C4-2B (cell line): ENCODE measurements at regions not wholly inside any gene's neighbourhood (a gene's known extent, or its start where the extent isn't known, plus 50 kb on each side); places are given as distances from the start of the nearest gene placed in this dataset.

Experiments
- H3K27ac ChIP-seq: fragments of 450-650 bp; 2 replicates; pipeline ENCODE4 v1.5.1; 2017
- ZFX ChIP-seq: fragments of 450-650 bp; IDR thresholded peaks from 2 replicates; pipeline ENCODE4 v1.6.1; 2017
- TF ChIP-seq, protein P1 (sequence below): fragments of 450-650 bp; conservative IDR thresholded peaks from 2 replicates; pipeline ENCODE4 v1.5.1; 2017; ENCODE audit warnings: mild to moderate bottlenecking

DNA sequence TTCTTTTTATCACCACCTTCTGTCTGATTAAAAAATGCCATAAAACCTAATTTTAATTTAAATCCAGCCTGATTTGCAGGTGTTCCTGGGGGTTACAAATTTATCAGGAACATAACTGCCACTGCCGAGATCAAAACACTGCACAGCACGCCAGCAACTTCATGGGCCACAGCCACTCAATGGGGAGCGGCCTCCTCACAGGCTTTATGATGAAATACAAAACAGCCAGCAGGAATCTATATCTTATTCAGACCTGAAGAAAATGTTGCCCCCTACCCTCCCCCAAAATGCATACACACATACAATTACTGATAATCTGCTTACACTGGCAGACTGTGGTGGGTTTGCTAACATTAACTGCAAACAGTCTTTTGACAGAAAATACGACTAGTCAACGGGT, 151.7 kb upstream of the POU5F2 start:
- TF ChIP-seq, protein P1, sequence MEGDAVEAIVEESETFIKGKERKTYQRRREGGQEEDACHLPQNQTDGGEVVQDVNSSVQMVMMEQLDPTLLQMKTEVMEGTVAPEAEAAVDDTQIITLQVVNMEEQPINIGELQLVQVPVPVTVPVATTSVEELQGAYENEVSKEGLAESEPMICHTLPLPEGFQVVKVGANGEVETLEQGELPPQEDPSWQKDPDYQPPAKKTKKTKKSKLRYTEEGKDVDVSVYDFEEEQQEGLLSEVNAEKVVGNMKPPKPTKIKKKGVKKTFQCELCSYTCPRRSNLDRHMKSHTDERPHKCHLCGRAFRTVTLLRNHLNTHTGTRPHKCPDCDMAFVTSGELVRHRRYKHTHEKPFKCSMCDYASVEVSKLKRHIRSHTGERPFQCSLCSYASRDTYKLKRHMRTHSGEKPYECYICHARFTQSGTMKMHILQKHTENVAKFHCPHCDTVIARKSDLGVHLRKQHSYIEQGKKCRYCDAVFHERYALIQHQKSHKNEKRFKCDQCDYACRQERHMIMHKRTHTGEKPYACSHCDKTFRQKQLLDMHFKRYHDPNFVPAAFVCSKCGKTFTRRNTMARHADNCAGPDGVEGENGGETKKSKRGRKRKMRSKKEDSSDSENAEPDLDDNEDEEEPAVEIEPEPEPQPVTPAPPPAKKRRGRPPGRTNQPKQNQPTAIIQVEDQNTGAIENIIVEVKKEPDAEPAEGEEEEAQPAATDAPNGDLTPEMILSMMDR = no peak
- TF ChIP-seq ZFX = no peak
- H3K27ac ChIP-seq = no peak overlapping the region

DNA sequence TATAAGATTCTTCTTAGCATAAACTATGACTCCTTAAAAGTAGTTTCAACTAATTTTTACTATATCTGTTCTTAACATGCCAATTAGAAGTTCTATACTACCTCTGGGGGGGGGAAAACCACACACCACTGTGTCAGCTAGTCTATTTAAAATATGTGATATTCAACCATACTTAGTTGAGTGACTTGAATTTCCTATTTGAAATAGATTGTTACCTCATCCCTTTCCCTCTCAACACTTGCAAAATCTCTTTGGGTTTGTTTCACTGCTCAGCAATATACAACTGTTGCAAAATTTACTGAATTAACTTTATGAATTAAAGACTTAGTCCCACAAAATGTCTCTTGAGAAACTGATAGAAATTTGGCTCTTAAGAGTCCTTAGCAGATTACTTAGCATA, 151.1 kb upstream of the POU5F2 start:
- H3K27ac ChIP-seq = no peak overlapping the region
- TF ChIP-seq, protein P1 = no peak
- no peak for TF ChIP-seq ZFX

DNA sequence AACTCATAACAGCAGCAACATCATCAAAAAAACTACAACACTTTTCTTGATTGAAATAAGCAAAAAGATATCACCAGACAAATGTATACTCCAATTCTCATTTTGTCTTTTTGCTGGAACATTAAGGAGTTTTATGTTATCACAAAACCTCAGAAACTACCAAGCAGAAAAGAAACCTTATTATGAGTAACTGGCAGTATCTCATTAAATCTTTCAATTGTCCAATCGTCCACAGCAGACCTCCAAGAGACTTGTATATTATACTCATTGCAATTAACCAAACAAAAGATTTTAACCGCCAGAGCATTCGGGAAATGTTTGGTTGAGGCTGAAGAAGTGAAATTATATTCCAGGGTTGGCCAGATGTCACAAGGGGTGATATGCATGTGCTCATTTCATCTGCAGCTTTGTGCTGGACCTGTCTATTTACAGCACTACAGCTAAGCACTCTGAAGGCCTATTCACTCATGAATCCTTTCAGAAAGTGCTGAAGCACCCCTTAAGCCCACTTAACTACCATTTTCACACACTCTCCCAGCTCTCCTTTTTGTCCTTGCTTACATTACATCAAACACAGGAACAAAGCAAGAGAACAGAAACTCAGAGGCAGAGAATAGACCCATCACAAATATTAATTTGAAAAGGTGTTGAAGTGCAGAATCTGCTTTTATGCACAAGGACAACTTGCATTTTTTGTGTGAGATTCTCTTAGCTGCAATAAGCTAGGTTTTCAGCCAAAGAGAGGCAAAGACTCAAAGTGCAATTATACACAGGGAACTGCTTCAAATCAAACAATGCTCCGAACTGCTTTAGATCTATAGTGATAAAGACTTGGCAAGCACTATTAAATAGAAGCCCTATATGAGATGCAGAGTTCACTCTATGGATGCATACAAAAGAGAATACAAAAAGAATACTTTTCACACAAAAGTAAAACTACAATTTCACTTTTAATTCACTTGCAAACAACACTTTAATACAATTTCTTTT, 150.4 kb upstream of the POU5F2 start:
- TF ChIP-seq ZFX = no peak
- TF ChIP-seq, protein P1 = no peak
- no peak overlapping the region for H3K27ac ChIP-seq

DNA sequence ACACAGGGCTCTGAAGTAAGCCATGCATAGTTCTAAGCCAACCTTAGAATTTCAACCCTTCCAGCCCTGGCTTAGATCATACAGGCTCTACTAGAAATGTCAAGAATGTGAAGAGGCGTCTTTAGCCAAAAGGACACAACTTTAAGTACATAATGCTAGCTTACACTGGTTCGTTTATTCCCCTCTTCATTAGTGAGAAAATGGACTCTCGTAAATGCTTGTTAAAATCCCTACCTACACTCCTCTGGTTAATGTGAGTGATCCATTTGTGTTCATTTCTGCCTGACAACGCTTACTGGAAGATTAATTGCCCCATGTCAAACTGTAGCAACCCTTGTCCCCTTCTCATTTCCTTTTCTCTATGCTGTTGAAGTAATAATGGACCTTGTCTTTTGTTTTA, 149.3 kb upstream of the POU5F2 start:
- H3K27ac ChIP-seq = no peak overlapping the region
- TF ChIP-seq ZFX = no peak
- TF ChIP-seq, protein P1 = no peak

DNA sequence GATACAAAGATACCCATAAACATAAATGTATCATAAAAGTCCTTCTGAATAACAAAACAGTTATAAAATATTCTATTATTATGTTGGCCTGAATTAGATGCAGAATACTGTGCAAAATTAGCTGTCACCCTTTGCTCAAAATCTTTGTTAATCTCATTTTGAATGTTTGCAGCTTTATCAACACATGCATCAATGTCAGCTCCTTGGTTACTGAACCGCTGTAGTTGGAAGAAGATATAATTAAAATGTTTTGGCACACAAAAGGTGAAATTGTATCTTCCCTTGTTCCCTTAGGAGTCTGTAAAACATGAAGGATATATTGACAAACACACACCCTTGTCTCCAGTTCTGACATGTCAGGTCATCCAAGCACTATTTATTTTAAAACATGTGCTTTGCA, 146.3 kb upstream of the POU5F2 start:
- TF ChIP-seq, protein P1 = no peak
- no peak for TF ChIP-seq ZFX

DNA sequence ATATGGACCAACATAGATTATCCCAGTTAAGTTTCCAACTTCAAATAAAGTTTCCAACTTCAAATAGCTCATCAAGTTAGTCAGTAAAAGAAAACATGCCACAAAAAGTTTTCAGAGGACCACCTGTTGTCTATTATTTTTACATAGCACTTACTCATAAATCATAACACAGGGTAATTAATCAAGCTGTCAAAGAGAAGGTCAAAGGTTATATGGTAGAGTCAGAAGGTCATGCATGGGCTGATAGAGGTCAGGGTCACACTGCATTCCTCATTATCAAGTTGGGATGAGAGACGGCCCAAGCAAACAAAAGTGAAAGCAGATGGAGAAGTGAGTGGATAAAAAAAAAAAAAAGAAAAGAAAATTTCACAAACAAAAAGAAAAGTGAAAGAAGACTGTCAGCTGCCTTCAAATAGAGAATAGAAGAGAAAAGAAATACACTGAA, 145.5 kb upstream of the POU5F2 start:
- no peak for TF ChIP-seq ZFX
- TF ChIP-seq, protein P1 = no peak
- no peak overlapping the region for H3K27ac ChIP-seq

More for the DNA sequence above, 146.3 kb upstream of the POU5F2 start:
- H3K27ac ChIP-seq = no peak overlapping the region

DNA sequence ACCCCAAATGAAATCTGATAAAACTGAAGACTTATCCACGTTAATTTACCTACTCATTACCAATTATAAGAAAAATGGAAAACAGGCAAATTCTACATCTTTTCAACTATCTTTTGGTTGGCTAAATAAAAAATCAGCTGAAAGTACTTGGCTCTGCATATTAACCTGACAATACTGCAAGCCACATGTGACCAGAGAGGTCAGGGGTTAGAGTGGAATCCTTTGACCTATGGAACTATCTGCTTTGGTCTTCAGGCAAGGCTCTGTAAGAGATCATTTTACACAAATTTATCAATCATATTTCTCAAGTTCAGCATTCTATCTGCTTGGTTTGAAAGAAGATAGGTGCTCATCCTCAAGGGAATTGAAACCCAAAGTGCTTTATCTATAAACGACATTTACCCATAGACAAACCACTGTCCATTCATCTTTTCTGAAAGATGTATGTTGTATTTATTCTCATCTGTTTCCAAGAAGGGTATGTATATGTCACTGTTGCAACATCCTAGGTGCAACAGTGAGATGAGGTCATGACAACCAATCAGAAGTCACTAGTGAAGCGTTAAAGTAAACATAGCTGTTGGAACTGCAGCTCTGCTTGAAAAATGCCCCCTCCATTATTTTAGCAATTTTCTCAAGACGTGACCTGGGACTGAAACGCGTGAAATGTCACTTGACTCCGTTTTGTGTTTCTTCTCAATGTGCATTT, 144.9 kb upstream of the POU5F2 start:
- TF ChIP-seq ZFX = no peak
- TF ChIP-seq, protein P1 = no peak
- H3K27ac ChIP-seq = no peak overlapping the region
